Mucosa of gallbladder (tissue), 1 donor: ENCODE measurements at regions not wholly inside any gene's neighbourhood (a gene's known extent, or its start where the extent isn't known, plus 50 kb on each side); places are given as distances from the start of the nearest gene placed in this dataset.

Experiments used
- DNase-seq: peaks from one replicate; pipeline ENCODE4 v3.0.0-alpha.2; 2020; ENCODE audit warnings: low spot score
- donor health status: DM: no; HTN: no; CAD: no.

GRCh38 chr11:32002311-32002710 is 88.6 kb upstream of the RCN1 start:
- DNase-seq = no peak

- DNase-seq = no peak
Observed at GRCh38 chr11:31997955-31998354, 92.9 kb upstream of the RCN1 start.

- DNase-seq = no peak
Observed at GRCh38 chr11:31996159-31996881, 94.6 kb upstream of the RCN1 start.

DNA sequence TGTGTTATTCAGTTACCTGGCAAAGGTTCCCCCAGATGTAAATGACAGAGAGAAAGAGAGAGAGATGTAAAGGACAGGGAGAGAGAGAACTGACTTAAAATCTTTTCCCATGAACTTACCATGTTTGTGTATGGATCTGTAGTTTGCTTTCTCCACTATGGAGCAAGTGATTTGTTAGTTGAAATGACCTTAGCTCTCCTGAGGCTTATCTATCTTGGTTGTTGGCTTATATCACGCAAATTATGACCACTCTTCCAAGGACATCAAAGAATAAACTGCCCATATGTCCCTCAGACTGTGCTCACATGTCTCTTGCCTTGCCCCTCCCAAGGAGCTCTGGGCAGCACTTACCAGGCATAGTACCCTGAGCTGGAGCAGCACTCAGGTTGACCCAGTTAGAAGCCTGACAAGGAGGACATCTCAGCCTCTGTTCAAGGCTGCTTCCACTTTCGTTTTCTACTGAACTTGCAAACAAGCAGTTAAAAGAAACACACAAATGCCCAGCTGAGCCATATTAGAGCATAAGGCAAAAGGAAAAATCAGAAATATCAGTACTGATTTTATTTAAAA is 95.3 kb upstream of the RCN1 start:
- no peak for DNase-seq

DNA sequence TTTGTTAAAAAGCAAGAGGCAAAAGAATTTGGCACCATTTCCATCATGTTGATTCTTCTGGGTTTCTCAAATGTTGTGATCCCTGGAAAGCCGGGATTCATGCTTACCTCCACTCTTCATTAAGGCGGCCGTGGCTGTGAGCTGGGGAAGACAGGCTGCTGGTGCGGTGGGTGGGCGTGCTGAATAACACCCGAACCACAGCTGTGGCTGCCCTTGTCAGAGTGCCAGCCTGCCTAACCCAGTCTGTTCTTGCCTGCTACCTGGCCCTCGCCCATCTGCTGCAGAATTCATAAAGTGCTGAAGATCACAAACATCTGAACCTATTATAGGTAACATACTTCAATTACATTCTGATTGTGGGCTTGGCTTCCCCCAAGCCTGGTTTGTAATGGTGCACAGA is 95.8 kb upstream of the RCN1 start:
- DNase-seq = no peak

DNA sequence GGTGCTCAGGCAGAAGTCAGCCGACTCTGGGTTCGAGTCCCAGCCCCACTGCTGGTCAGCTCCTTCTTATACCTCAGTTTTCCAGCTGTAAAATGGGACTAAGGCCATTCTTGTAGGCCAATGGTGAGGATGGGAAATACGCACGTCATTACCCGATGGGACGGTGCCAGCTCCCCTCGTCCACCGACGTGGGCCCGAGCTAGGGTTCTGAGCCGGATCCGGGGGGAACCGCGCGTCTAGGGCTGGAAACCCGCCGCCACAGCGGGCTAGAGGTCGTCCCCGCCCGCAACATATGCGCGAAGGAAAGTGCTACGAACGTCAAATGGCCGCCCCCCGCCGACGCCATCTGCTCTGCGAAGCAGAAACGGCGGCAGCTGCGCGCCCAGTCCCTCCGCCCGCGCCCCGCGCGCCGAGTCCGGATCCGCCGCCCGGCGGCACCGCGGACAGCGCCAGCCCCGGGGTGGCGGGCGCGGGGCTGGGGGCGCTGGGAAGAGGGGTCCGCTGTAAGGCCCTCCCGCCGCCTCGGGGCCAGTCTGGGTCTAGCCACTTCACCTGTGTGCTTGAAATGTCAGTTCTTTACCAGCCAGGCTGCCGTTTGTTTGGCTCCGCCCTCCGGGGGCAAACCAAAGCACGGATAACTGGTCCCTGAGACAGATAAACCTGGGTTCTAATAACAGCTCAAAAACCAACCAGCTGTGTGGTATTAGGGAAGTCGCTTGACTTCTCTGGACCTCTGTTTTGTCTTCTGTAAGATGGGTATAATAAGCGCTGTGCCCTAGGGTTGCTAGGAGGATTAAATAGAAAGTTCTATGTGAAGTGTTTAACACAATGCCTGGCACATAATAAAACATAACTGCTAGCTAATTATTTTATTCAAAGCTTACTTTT is 103.5 kb upstream of the RCN1 start:
- no peak for DNase-seq

- no peak for DNase-seq
Observed at GRCh38 chr11:31986201-31986889, 104.5 kb upstream of the RCN1 start.

GRCh38 chr11:31981457-31981856 is 109.4 kb upstream of the RCN1 start:
- DNase-seq = no peak

DNA sequence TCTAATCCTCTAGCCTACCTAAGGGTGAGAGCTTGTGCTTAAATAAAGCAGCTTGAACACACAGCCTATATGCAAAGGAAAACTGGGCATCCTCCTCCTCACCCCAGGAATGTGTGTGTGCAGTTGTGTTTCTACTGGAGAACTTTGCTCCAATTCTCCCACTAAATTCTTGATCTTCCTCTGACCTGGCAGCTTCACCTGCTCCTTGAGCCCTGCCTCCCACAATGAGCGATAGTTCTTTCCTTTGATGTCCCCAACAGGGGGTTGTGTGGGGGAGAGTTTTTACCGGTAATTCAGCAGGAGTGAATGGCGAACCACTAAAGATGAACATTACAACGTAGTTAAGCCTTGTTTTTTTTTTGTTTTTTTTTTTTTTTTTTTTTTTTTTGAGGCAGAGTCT is 113.5 kb upstream of the RCN1 start:
- no peak for DNase-seq

DNA sequence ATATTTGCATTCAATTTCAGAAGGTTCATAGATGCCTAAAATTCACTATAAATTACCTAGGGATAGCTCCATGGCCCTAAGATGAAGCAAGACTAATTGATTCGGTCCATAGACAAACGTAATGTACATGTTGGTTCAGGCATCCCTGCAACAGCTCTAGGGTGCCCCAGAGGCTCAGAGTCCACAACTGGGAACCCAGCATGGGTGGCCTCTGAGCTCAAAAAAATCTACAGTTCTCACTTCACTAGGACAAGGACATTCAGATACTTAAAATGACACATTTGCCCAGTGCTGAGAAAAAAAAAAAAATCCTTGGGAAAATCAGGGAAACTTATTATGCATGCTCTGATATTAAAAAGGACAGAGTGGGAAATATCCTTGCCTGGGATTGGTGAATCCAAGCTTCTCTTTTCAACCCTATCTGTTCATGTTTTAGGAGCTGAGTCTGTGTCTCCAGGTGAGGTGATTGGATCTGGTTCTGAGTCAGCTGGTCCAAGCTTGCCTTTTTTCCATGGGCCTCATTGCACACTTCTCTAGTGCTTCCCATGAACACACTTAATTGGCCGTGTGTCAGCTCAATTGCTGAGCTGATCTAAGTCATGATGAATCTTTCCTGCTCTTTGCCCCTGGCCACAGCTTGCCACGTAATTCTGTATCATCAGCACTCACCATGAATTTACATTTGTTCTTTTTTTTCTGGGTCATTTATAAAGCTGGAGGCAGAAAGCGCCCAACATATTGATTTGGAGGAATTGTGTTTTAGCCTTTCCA is 116.3 kb upstream of the RCN1 start:
- no peak for DNase-seq

- no peak for DNase-seq
Observed at GRCh38 chr11:31973172-31973571, 117.7 kb upstream of the RCN1 start.

DNA sequence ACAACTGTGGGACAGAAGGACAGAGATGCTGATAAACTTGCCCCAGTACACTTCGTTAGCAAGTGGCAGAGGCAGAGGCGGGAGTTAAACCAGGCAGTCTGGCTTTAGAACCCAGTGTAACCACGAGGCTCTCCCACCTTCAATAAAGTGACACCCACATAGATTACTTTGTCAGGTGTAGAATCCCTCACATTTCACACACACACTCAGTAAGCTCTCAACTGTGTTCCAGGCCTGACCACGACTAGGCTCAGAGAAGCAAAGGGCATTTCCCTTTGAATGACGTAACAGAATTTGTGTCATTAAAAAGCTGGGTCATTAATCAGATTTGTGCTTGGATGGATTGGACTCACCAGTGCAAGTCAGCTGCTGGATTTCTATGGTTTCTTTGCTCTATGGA is 118.3 kb upstream of the RCN1 start:
- DNase-seq = no peak

DNA sequence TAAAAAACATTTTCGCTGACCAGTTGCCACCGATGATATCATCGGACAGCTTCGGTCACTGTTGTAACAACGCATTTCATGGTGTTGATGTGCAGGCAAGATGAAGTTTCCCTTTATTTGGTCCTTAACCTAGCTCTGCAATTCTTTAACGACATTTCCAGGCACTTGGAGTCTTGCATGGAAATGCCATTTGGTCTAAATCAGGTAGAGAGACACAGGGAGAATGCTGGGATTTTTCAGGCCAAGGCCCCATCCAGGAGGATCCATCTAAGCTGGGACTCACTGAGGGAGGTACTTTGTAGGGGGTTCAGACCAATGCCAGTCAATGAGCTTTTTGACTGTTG is 121.5 kb upstream of the RCN1 start:
- DNase-seq = no peak

DNA sequence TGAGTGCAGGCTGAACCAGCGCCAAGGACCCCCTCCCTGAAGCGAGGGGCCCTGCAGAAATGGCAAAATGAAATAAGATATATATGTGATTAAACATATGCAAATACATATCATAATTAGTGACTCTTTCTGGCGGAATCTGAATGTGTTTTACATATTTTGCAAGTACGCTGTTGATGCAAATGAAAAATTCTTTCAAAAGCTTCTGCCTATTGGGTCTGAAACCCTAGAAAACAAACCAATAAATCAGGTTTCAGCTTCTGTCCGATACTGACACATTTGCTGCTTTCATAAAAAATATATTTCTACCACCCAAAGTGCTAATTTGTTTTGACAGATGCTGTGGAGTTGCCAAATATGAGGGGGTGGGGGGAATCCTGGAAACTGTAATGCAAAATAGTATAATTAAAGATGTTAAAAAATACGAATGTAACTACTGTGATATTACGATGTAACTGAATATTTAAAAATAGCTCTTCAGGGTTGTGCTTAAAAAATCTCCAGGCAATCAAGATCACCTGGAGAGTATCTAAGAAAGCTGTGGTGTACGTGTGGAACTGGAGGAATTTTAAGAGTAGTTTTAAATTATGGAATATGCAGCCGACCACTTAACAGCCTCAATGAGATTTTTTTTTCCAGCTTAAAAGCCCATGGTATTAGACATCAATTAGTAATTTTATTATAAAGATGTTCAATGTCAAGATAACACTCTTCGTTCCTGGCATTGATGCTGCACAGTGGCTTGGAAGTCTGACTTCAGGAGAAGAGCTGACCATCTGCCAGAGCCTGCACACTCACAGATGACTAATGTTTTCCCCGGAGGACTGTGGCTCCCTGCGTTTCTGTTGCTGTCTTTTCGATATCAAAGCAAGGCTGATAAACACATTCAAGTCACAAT is 122.2 kb upstream of the RCN1 start:
- DNase-seq = no peak

DNA sequence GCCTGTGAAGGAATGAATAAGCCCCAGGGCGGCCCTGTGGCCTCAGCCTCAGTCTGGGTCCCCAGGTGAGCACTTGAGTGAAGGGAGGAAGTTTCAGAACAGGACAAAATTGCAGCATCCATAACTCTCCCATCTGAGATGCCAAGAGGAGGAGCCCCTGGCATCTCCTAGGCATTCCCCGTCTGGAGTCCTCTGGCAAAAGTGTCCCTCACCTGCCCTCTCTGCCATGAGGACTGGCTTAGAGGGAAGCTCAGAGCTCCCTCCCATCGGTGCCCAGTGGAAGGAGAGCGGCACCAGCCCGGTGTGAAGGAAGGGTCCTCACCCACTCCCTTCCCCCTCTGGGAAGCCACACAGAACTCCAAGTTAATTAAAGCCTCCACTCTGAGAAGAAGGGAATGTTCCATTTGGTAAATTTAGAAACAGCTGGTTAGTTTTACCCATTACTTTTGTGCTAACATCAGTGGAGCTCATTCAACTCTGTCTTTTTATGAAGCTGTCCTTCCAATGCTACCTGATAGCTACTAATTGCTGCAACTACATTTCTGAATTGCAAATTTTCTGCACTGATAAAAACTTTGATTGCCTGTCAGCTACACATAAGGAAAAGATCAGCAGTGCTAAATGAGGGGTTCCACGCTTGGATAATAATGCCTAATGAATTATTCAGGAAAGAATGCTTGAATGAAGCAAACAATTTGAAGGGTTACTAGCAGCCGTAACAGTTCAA is 123.3 kb upstream of the RCN1 start:
- no peak for DNase-seq

- no peak for DNase-seq
Observed at GRCh38 chr11:31966846-31967245, 124.0 kb upstream of the RCN1 start.

- no peak for DNase-seq
Observed at GRCh38 chr11:31964181-31964580, 126.7 kb upstream of the RCN1 start.

DNA sequence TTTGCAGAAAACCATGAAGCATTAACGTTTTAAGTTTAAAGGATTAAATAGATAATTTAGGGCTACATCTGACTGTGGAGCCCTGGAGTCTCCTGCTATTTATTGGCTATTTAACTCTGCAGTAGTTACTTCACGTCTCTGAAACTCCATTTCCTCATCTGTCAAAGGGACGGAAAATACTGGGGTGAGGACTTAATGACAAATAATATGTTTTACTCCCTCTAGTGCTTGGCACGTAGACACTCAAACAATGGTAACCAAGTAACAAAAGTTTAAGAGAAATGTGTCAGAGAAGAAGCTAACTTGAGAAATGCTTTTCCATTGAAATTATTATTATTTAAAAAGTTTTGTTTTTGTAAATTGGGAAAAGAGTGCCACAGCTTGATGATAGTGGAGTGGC is 130.7 kb upstream of the RCN1 start:
- no peak for DNase-seq

DNA sequence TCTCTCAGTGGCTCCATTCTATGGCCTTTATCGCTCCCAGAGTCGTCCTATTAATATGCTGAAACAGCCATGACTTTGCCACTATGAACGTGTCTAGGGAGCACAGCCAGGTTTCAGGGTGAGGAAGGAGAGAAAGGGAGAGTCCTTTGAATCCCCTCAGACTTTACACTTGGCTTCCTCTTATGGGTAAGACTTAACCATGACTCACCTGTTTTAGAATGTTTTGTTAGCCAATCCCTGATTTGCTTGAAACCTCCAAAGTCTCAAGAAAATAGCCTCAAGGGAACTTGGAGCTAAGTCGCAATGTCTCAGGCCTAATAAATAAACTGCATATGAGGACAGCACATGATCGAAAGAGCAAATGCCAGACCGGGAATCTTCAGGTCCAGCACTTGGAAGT is 131.2 kb upstream of the RCN1 start:
- no peak for DNase-seq
